GM23338 (cell line): ENCODE measurements at regions not wholly inside any gene's neighbourhood (a gene's known extent, or its start where the extent isn't known, plus 50 kb on each side); places are given as distances from the start of the nearest gene placed in this dataset.

Experiments used
- ATAC-seq: fragments of 200-7000 bp; cut with Tn5 transposase; 3 replicates; pipeline ENCODE4 v1.9.1; 2020
- DNase-seq: peaks from one replicate; pipeline ENCODE4 v3.0.0-alpha.2; 2015; ENCODE audit warnings: low spot score
- H2AFZ ChIP-seq: fragments of 200-600 bp; sonication (generic); 2 replicates; pipeline ENCODE4 v1.8.0; 2016; ENCODE audit warnings: antibody characterized with exemption, mild to moderate bottlenecking, moderate library complexity
- H3F3A ChIP-seq: fragments of 200-600 bp; sonication (generic); replicated peaks from 2 replicates; pipeline ENCODE4 v1.8.0; 2017; ENCODE audit warnings: antibody characterized with exemption, mixed run types, low read depth
- H3K27ac ChIP-seq: fragments of 200-600 bp; sonication (generic); 2 replicates; pipeline ENCODE4 v1.6.1; 2016; ENCODE audit warnings: low read depth
- H3K27me3 ChIP-seq: fragments of 200-600 bp; sonication (generic); 2 replicates; pipeline ENCODE4 v1.8.0; 2016; ENCODE audit warnings: mild to moderate bottlenecking, mixed run types, moderate library complexity; ENCODE audit not compliant: insufficient read depth
- H3K36me3 ChIP-seq: fragments of 200-600 bp; sonication (generic); 2 replicates; pipeline ENCODE4 v1.8.0; 2016; ENCODE audit warnings: mild to moderate bottlenecking; ENCODE audit not compliant: insufficient read depth
- H3K4me1 ChIP-seq: fragments of 200-600 bp; sonication (generic); 2 replicates; pipeline ENCODE4 v1.8.0; 2016; ENCODE audit warnings: mild to moderate bottlenecking, moderate library complexity; ENCODE audit not compliant: insufficient read depth
- H3K4me2 ChIP-seq: fragments of 200-600 bp; sonication (generic); 2 replicates; pipeline ENCODE4 v1.7.1; 2017; ENCODE audit warnings: mixed run types
- H3K4me3 ChIP-seq: fragments of 200-600 bp; sonication (generic); 2 replicates; pipeline ENCODE4 v1.6.1; 2016; ENCODE audit warnings: mixed run types
- H3K79me2 ChIP-seq: fragments of 200-600 bp; sonication (generic); replicated peaks from 2 replicates; pipeline ENCODE4 v1.8.0; 2017; ENCODE audit warnings: mild to moderate bottlenecking; ENCODE audit not compliant: insufficient read depth
- H3K9me2 ChIP-seq: fragments of 200-600 bp; sonication (generic); 2 replicates; pipeline ENCODE4 v1.8.0; 2017; ENCODE audit not compliant: insufficient read depth
- H4K20me1 ChIP-seq: fragments of 200-600 bp; sonication (generic); replicated peaks from 2 replicates; pipeline ENCODE4 v1.8.0; 2017; ENCODE audit warnings: mild to moderate bottlenecking; ENCODE audit not compliant: insufficient read depth
- H3K27ac Mint-ChIP-seq: 2 replicates; pipeline ENCODE4 v1.8.0; 2020; ENCODE audit warnings: inconsistent platforms, mild to moderate bottlenecking, moderate library complexity, mixed read lengths
- H3K27me3 Mint-ChIP-seq: 3 replicates; pipeline ENCODE4 v1.8.0; 2022; ENCODE audit warnings: low read depth, mild to moderate bottlenecking, moderate library complexity, mixed read lengths, inconsistent platforms; ENCODE audit not compliant: insufficient read depth, poor library complexity
- H3K36me3 Mint-ChIP-seq: 3 replicates; pipeline ENCODE4 v1.8.0; 2021; ENCODE audit warnings: low read depth, mild to moderate bottlenecking, inconsistent platforms, moderate library complexity, mixed read lengths
- H3K4me1 Mint-ChIP-seq: 3 replicates; pipeline ENCODE4 v1.8.0; 2020; ENCODE audit warnings: mild to moderate bottlenecking, inconsistent platforms, mixed read lengths
- H3K4me3 Mint-ChIP-seq: 3 replicates; pipeline ENCODE4 v1.8.0; 2021; ENCODE audit warnings: moderate library complexity, mild to moderate bottlenecking, inconsistent platforms, mixed read lengths
- H3K9me3 Mint-ChIP-seq: 3 replicates; pipeline ENCODE4 v1.8.0; 2020; ENCODE audit warnings: moderate library complexity, mild to moderate bottlenecking, inconsistent platforms, mixed read lengths
- CREB1 ChIP-seq: fragments of 250-450 bp; sonication (Bioruptor Pico); IDR thresholded peaks from 2 replicates; pipeline ENCODE4 v1.5.0; 2020; ENCODE audit warnings: low read depth, mild to moderate bottlenecking, moderate library complexity
- EZH2 ChIP-seq: fragments of 200-600 bp; sonication (generic); IDR thresholded peaks from one replicate; pipeline ENCODE4 v1.8.0; 2017; ENCODE audit warnings: antibody characterized with exemption, mild to moderate bottlenecking, low read depth; ENCODE audit not compliant: unreplicated experiment
- EZH2phosphoT487 ChIP-seq: fragments of 200-600 bp; sonication (generic); IDR thresholded peaks from one replicate; pipeline ENCODE4 v1.8.1; 2018; ENCODE audit warnings: antibody characterized with exemption; ENCODE audit not compliant: unreplicated experiment
- JUNB ChIP-seq: IDR thresholded peaks from one replicate; pipeline ENCODE4 v1.6.1; 2016; ENCODE audit warnings: antibody characterized with exemption; ENCODE audit not compliant: unreplicated experiment
- NANOG ChIP-seq: IDR thresholded peaks from 2 replicates; pipeline ENCODE4 v1.6.1; 2016; ENCODE audit warnings: antibody characterized with exemption, borderline replicate concordance
- POLR2AphosphoS5 ChIP-seq: IDR thresholded peaks from 2 replicates; pipeline ENCODE4 v1.6.1; 2016; ENCODE audit warnings: antibody characterized with exemption, low read depth
- STAT1 ChIP-seq: IDR thresholded peaks from one replicate; pipeline ENCODE4 v1.6.1; 2016; ENCODE audit warnings: antibody characterized with exemption; ENCODE audit not compliant: unreplicated experiment
- ZNF114 ChIP-seq: fragments of 250-450 bp; sonication (Bioruptor Pico); IDR thresholded peaks from 2 replicates; pipeline ENCODE4 v1.5.0; 2020; ENCODE audit warnings: mild to moderate bottlenecking, moderate library complexity
- TF ChIP-seq, protein P1 (sequence below): fragments of 250-450 bp; sonication (Bioruptor Pico); IDR thresholded peaks from 2 replicates; pipeline ENCODE4 v1.5.0; 2020; ENCODE audit warnings: mild to moderate bottlenecking, moderate library complexity
- TF ChIP-seq, protein P2 (sequence below), 2 experiments: fragments of 200-600 bp in 1 of 2; sonication (generic) in 1 of 2; conservative IDR thresholded peaks; 2 replicates each; pipeline versions ENCODE4 v1.5.1 to v1.6.1; 2016 to 2017; ENCODE audit warnings: antibody characterized with exemption in 2 of 2, low read depth in 2 of 2, mild to moderate bottlenecking in 2 of 2, moderate library complexity in 1 of 2
- TF ChIP-seq, protein P3 (sequence below): IDR thresholded peaks from 2 replicates; pipeline ENCODE4 v1.6.1; 2016; ENCODE audit warnings: antibody characterized with exemption
- TF ChIP-seq, protein P4 (sequence below): IDR thresholded peaks from one replicate; pipeline ENCODE4 v1.6.1; 2018; ENCODE audit warnings: antibody characterized with exemption; ENCODE audit not compliant: unreplicated experiment

DNA sequence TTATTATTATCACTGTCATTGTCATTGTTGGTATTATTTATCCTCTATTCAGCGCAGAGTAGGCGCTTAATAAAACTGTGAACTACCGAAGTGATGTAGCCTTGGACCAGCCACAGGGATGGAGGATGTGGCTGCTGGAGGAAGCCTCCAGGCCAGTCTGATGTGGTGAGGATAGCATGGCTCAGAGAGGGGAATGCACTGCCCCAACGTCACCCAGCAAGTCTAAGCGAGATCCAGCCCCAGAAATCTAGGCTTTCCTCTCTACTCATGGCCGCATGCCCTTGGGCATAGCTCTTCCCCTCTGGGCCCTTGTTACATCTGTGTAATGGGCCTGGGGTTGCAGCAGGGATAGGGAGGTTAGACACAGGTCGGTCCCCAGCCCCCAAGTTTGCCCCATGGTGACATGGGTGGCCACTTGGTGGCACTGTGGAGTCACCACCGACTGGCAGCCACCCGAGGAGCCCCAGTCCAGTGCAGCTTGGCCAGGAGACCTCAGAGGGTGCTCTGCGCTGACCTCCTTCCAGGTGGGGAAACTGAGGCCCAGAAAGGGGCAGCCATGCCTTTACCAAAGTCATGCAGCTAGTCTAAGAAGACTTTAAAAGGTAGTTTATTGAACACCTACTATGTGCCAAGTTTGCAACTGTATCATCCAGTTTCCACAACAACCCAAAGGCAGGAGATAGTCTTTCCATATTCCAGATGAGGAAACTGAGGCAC is 395.7 kb downstream of the MN1 start:
- Mint-ChIP-seq H3K36me3 (no peaks in the 10 kb centered on the region), H3K9me3 (no peaks in the 10 kb centered on the region; the same call in 2 of the 3 replicates), H3K27me3 (peaks cover 8% of the 10 kb centered on the region), H3K4me3 (no peak overlapping the region), H3K4me1 (peaks cover 12% of the 10 kb centered on the region), H3K27ac (no peak overlapping the region)
- H3K36me3 ChIP-seq: no peaks in the 10 kb centered on the region
- no peaks in the 10 kb centered on the region for H4K20me1 ChIP-seq
- no peaks in the 10 kb centered on the region for H3K27me3 ChIP-seq
- no peak overlapping the region for H3K4me2 ChIP-seq
- TF ChIP-seq, protein P1, sequence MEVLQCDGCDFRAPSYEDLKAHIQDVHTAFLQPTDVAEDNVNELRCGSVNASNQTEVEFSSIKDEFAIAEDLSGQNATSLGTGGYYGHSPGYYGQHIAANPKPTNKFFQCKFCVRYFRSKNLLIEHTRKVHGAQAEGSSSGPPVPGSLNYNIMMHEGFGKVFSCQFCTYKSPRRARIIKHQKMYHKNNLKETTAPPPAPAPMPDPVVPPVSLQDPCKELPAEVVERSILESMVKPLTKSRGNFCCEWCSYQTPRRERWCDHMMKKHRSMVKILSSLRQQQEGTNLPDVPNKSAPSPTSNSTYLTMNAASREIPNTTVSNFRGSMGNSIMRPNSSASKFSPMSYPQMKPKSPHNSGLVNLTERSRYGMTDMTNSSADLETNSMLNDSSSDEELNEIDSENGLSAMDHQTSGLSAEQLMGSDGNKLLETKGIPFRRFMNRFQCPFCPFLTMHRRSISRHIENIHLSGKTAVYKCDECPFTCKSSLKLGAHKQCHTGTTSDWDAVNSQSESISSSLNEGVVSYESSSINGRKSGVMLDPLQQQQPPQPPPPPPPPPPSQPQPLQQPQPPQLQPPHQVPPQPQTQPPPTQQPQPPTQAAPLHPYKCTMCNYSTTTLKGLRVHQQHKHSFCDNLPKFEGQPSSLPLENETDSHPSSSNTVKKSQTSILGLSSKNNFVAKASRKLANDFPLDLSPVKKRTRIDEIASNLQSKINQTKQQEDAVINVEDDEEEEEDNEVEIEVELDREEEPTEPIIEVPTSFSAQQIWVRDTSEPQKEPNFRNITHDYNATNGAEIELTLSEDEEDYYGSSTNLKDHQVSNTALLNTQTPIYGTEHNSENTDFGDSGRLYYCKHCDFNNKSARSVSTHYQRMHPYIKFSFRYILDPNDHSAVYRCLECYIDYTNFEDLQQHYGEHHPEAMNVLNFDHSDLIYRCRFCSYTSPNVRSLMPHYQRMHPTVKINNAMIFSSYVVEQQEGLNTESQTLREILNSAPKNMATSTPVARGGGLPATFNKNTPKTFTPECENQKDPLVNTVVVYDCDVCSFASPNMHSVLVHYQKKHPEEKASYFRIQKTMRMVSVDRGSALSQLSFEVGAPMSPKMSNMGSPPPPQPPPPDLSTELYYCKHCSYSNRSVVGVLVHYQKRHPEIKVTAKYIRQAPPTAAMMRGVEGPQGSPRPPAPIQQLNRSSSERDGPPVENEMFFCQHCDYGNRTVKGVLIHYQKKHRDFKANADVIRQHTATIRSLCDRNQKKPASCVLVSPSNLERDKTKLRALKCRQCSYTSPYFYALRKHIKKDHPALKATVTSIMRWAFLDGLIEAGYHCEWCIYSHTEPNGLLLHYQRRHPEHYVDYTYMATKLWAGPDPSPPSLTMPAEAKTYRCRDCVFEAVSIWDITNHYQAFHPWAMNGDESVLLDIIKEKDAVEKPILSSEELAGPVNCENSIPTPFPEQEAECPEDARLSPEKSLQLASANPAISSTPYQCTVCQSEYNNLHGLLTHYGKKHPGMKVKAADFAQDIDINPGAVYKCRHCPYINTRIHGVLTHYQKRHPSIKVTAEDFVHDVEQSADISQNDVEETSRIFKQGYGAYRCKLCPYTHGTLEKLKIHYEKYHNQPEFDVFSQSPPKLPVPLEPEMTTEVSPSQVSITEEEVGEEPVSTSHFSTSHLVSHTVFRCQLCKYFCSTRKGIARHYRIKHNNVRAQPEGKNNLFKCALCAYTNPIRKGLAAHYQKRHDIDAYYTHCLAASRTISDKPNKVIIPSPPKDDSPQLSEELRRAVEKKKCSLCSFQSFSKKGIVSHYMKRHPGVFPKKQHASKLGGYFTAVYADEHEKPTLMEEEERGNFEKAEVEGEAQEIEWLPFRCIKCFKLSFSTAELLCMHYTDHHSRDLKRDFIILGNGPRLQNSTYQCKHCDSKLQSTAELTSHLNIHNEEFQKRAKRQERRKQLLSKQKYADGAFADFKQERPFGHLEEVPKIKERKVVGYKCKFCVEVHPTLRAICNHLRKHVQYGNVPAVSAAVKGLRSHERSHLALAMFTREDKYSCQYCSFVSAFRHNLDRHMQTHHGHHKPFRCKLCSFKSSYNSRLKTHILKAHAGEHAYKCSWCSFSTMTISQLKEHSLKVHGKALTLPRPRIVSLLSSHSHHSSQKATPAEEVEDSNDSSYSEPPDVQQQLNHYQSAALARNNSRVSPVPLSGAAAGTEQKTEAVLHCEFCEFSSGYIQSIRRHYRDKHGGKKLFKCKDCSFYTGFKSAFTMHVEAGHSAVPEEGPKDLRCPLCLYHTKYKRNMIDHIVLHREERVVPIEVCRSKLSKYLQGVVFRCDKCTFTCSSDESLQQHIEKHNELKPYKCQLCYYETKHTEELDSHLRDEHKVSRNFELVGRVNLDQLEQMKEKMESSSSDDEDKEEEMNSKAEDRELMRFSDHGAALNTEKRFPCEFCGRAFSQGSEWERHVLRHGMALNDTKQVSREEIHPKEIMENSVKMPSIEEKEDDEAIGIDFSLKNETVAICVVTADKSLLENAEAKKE (CRISPR knock-in tag): no peak
- TF ChIP-seq EZH2phosphoT487: no peak
- no peak for TF ChIP-seq EZH2
- 0 out of 2 replicates have a peak, but pooled peaks have one; percentile 13 for TF ChIP-seq CREB1 (CRISPR knock-in tag)
- TF ChIP-seq ZNF114: no peak
- TF ChIP-seq, protein P2, sequence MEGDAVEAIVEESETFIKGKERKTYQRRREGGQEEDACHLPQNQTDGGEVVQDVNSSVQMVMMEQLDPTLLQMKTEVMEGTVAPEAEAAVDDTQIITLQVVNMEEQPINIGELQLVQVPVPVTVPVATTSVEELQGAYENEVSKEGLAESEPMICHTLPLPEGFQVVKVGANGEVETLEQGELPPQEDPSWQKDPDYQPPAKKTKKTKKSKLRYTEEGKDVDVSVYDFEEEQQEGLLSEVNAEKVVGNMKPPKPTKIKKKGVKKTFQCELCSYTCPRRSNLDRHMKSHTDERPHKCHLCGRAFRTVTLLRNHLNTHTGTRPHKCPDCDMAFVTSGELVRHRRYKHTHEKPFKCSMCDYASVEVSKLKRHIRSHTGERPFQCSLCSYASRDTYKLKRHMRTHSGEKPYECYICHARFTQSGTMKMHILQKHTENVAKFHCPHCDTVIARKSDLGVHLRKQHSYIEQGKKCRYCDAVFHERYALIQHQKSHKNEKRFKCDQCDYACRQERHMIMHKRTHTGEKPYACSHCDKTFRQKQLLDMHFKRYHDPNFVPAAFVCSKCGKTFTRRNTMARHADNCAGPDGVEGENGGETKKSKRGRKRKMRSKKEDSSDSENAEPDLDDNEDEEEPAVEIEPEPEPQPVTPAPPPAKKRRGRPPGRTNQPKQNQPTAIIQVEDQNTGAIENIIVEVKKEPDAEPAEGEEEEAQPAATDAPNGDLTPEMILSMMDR (conservative IDR thresholded peaks at IDR 0.05; ENCODE audit: low read depth in 2 of 2): peak; percentile 77 to 87
- TF ChIP-seq, protein P3, sequence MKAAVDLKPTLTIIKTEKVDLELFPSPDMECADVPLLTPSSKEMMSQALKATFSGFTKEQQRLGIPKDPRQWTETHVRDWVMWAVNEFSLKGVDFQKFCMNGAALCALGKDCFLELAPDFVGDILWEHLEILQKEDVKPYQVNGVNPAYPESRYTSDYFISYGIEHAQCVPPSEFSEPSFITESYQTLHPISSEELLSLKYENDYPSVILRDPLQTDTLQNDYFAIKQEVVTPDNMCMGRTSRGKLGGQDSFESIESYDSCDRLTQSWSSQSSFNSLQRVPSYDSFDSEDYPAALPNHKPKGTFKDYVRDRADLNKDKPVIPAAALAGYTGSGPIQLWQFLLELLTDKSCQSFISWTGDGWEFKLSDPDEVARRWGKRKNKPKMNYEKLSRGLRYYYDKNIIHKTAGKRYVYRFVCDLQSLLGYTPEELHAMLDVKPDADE: no peak
- TF ChIP-seq, protein P4, sequence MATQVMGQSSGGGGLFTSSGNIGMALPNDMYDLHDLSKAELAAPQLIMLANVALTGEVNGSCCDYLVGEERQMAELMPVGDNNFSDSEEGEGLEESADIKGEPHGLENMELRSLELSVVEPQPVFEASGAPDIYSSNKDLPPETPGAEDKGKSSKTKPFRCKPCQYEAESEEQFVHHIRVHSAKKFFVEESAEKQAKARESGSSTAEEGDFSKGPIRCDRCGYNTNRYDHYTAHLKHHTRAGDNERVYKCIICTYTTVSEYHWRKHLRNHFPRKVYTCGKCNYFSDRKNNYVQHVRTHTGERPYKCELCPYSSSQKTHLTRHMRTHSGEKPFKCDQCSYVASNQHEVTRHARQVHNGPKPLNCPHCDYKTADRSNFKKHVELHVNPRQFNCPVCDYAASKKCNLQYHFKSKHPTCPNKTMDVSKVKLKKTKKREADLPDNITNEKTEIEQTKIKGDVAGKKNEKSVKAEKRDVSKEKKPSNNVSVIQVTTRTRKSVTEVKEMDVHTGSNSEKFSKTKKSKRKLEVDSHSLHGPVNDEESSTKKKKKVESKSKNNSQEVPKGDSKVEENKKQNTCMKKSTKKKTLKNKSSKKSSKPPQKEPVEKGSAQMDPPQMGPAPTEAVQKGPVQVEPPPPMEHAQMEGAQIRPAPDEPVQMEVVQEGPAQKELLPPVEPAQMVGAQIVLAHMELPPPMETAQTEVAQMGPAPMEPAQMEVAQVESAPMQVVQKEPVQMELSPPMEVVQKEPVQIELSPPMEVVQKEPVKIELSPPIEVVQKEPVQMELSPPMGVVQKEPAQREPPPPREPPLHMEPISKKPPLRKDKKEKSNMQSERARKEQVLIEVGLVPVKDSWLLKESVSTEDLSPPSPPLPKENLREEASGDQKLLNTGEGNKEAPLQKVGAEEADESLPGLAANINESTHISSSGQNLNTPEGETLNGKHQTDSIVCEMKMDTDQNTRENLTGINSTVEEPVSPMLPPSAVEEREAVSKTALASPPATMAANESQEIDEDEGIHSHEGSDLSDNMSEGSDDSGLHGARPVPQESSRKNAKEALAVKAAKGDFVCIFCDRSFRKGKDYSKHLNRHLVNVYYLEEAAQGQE: no peak
- no peak for TF ChIP-seq JUNB
- no peak for TF ChIP-seq STAT1
- no peak for TF ChIP-seq POLR2AphosphoS5
- no peak for TF ChIP-seq NANOG
- H3K79me2 ChIP-seq: no peaks in the 10 kb centered on the region
- H3K9me2 ChIP-seq: 0 out of 2 replicates have a peak, but pooled peaks cover 2% of the 10 kb centered on the region
- no peak overlapping the region for H3K4me3 ChIP-seq
- no peak overlapping the region for H2AFZ ChIP-seq
- no peaks in the 10 kb centered on the region for H3F3A ChIP-seq
- H3K4me1 ChIP-seq: no peaks in the 10 kb centered on the region; the same call in 1 of the 2 replicates
- ATAC-seq (peak; percentile 92), DNase-seq (peak; percentile 72)
- no peak overlapping the region for H3K27ac ChIP-seq
